ENCODE measurements at regions not wholly inside any gene's neighbourhood (a gene's known extent, or its start where the extent isn't known, plus 50 kb on each side); places are given as distances from the start of the nearest gene placed in this dataset.
"Not testable (repeated sequence)": the region's sequence is repeated elsewhere in the genome, so short reads cannot be mapped to it uniquely, and the experiment has no call there.

DNA sequence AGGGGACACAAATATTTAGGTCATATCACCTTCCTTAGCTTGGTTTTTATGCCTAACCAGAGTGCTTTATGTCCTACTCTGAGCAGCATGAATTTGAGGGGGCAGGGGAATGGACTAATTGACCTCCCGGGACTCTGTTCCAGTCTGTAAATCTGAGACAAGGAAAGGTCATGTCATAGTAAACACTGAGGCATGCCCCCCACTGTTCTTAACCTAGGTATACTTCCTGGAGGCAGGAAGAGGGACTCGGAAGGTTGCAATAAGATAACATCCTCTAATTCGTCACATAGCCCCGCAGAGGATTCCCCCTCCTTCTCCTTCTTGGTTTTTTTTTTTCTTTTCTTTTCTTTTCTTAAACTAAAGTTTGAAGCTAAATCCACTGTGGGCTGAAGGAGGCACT, 540.3 kb upstream of the CADM1 start:
- H3K9me3 Mint-ChIP-seq: no peaks in the 10 kb centered on the region
- no peaks in the 10 kb centered on the region for H3K36me3 Mint-ChIP-seq
- H3K27ac Mint-ChIP-seq: no peak overlapping the region
- DNase-seq (ENCODE audit: low spot score in 2 of 2, unreplicated experiment in 2 of 2): no peak
- peaks cover 3% of the 10 kb centered on the region for H3K27me3 Mint-ChIP-seq (ENCODE audit: low read depth)
- H3K4me3 Mint-ChIP-seq: no peak overlapping the region
- TF ChIP-seq, protein P1, sequence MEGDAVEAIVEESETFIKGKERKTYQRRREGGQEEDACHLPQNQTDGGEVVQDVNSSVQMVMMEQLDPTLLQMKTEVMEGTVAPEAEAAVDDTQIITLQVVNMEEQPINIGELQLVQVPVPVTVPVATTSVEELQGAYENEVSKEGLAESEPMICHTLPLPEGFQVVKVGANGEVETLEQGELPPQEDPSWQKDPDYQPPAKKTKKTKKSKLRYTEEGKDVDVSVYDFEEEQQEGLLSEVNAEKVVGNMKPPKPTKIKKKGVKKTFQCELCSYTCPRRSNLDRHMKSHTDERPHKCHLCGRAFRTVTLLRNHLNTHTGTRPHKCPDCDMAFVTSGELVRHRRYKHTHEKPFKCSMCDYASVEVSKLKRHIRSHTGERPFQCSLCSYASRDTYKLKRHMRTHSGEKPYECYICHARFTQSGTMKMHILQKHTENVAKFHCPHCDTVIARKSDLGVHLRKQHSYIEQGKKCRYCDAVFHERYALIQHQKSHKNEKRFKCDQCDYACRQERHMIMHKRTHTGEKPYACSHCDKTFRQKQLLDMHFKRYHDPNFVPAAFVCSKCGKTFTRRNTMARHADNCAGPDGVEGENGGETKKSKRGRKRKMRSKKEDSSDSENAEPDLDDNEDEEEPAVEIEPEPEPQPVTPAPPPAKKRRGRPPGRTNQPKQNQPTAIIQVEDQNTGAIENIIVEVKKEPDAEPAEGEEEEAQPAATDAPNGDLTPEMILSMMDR (IDR thresholded peaks at IDR 0.05; ENCODE audit: unreplicated experiment): no peak
- peaks cover 10% of the 10 kb centered on the region for H3K4me1 Mint-ChIP-seq

DNA sequence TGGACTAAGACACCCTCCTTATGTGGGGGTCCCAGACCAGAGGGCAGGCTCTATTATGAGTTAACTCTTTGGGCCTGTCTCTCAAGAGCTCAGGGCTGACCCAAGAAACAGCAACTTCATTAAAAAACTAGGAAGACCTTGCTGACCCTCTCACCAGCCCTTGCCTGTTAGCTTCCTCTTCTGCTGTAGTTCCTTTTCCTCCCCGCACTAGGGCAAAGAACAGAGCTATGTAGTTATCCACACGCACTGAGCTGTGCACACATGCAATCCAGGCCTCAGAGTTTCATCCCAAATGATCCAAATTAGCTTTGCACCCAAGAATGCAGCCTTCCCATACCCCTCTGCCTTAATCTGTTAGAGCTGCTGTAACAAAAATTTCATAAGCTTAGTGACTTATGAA, 539.6 kb upstream of the CADM1 start:
- DNase-seq (ENCODE audit: low spot score in 2 of 2, unreplicated experiment in 2 of 2): no peak
- Mint-ChIP-seq H3K4me3 (no peak overlapping the region), H3K4me1 (peaks cover 4% of the 10 kb centered on the region)

DNA sequence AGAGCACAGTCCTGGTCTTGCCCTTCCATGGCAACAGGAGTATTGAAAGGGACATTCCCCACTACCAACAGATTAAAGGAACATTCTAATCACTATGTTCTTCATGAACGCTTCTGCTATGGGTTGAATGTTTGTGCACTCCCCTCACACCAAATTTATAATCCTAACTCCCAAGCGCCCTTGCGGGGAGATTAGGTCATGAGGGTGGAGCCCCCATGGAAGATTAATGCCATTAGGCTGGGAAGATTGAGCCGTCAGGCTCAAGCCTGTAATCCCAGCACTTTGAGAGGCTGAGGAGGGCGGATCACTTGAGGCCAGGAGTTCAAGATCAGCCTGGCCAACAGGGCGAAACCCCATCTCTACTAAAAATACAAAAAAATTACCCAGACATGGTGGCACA, 538.8 kb upstream of the CADM1 start:
- not testable (repeated sequence) for H3K9me3 Mint-ChIP-seq; H3K4me1 Mint-ChIP-seq; H3K27me3 Mint-ChIP-seq (ENCODE audit: low read depth); H3K4me3 Mint-ChIP-seq; DNase-seq (ENCODE audit: low spot score in 2 of 2, unreplicated experiment in 2 of 2); H3K36me3 Mint-ChIP-seq; H3K27ac Mint-ChIP-seq

More for the DNA sequence above, 539.6 kb upstream of the CADM1 start:
- Mint-ChIP-seq H3K9me3 (no peaks in the 10 kb centered on the region), H3K27me3 (ENCODE audit: low read depth) (peaks cover 3% of the 10 kb centered on the region), H3K27ac (no peak overlapping the region), H3K36me3 (no peaks in the 10 kb centered on the region)
- TF ChIP-seq, protein P1 (IDR thresholded peaks at IDR 0.05; ENCODE audit: unreplicated experiment): no peak

DNA sequence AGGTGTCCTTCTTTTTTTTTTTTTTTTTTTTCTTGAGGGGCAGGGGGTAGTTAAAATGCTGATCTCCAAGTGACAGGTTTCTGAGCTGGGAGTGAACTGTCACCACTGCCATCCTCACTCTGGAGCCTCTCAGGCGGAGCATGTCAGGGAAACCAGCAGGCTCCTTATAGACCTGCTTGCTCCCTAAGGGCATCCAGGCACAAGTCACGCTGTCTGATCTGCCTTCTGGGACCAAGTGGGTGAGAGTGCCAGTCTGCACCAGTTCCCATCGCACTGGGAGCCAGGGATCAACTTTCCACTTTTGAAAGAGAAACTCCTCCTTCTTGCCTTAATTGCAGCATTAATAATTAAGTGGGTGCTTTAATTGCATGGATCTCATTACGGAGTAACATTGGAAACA, 537.9 kb upstream of the CADM1 start:
- H3K36me3 Mint-ChIP-seq: no peaks in the 10 kb centered on the region
- peaks cover 3% of the 10 kb centered on the region for H3K27me3 Mint-ChIP-seq (ENCODE audit: low read depth)
- H3K9me3 Mint-ChIP-seq: no peaks in the 10 kb centered on the region
- H3K4me1 Mint-ChIP-seq: peaks cover 3% of the 10 kb centered on the region
- no peak for DNase-seq (ENCODE audit: low spot score in 2 of 2, unreplicated experiment in 2 of 2)
- no peak overlapping the region for H3K27ac Mint-ChIP-seq
- TF ChIP-seq, protein P1 (IDR thresholded peaks at IDR 0.05; ENCODE audit: unreplicated experiment): no peak
- H3K4me3 Mint-ChIP-seq: no peak overlapping the region

DNA sequence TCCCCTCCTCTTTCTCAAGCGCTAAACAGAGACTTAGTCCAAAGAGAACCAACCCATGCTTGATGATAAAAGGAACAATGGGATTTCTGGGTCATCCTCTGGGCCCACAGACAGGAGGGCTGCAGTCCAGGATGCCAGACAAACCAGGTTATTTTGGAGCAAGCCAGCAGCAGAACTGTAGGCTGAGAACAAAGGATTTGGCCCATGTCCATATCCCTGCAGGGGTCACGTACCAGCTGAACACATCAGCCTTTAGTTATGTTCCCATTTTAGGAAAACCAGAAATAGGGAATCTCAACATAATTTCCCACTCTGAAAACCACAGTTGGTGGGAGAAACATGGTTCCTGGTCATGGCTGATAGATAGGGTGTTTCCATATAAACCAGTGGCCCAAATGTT, 533.6 kb upstream of the CADM1 start:
- Mint-ChIP-seq H3K27me3 (ENCODE audit: low read depth) (no peaks in the 10 kb centered on the region), H3K27ac (no peak overlapping the region), H3K4me3 (no peak overlapping the region), H3K36me3 (no peaks in the 10 kb centered on the region), H3K9me3 (no peaks in the 10 kb centered on the region), H3K4me1 (peaks cover 12% of the 10 kb centered on the region)
- DNase-seq (ENCODE audit: low spot score in 2 of 2, unreplicated experiment in 2 of 2): no peak
- TF ChIP-seq, protein P1 (IDR thresholded peaks at IDR 0.05; ENCODE audit: unreplicated experiment): no peak

DNA sequence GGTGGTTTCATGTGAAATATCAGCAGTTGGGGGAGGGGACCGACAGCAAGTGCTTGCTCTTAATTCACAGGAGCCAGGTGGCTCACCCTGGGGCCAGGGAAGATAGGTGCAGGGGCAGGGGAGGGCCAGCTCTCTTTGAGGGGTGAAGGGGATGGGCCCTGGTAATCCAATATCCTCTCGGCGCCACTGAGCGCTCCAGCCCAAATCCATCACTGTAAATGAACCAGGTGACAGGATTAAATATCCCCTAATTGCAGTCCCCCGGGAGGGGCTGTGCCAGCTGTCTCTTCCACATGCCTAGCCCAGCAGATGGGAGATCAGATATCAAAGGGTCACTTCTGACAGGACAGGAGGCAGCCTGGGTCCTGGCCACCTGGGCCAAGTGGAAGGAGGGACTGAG, 531.8 kb upstream of the CADM1 start:
- DNase-seq (ENCODE audit: low spot score in 2 of 2, unreplicated experiment in 2 of 2): no peak
- H3K27me3 Mint-ChIP-seq (ENCODE audit: low read depth): no peaks in the 10 kb centered on the region
- no peaks in the 10 kb centered on the region for H3K9me3 Mint-ChIP-seq
- peaks cover 12% of the 10 kb centered on the region for H3K4me1 Mint-ChIP-seq
- H3K36me3 Mint-ChIP-seq: no peaks in the 10 kb centered on the region
- H3K27ac Mint-ChIP-seq: no peak overlapping the region
- TF ChIP-seq, protein P1 (IDR thresholded peaks at IDR 0.05; ENCODE audit: unreplicated experiment): no peak
- no peak overlapping the region for H3K4me3 Mint-ChIP-seq

Measured in mesothelial cell of epicardium (in vitro differentiated cells).